HL-60 (cell line): ENCODE measurements at regions not wholly inside any gene's neighbourhood (a gene's known extent, or its start where the extent isn't known, plus 50 kb on each side); places are given as distances from the start of the nearest gene placed in this dataset.

Source experiments
- CTCF ChIP-seq: IDR thresholded peaks from one replicate; pipeline ENCODE4 v1.5.1; 2011; ENCODE audit warnings: low read length, control low read depth, inconsistent platforms; ENCODE audit not compliant: insufficient read depth
- POLR2AphosphoS5 ChIP-seq: IDR thresholded peaks from 2 replicates; pipeline ENCODE4 v1.6.1; 2012; ENCODE audit warnings: low read depth

- TF ChIP-seq CTCF (no peak), POLR2AphosphoS5 (no peak)
Observed at GRCh38 chr3:194035406-194036138, 100.4 kb upstream of the HES1 start.
